Cardiac fibroblast (primary cell): ENCODE measurements at regions not wholly inside any gene's neighbourhood (a gene's known extent, or its start where the extent isn't known, plus 50 kb on each side); places are given as distances from the start of the nearest gene placed in this dataset.

ENCODE experiments used
- DNase-seq, 2 donors: peaks; one replicate each; pipeline versions ENCODE4 v3.0.0 to v3.0.0-alpha.2; 2010; ENCODE audit warnings: low read depth in 2 of 2
- H3K4me3 ChIP-seq, 2 donors: replicated peaks in 1 of 2; 1 replicate in 1 of 2; 2 replicates in 1 of 2; pipeline ENCODE4 v1.5.1; 2011; ENCODE audit warnings: low read depth in 2 of 2, low read length in 2 of 2, mild to moderate bottlenecking in 2 of 2, moderate library complexity in 1 of 2
- TF ChIP-seq, protein P1 (sequence below): IDR thresholded peaks from one replicate; pipeline ENCODE4 v1.5.1; 2011; ENCODE audit warnings: low read depth, mild to moderate bottlenecking, low read length, inconsistent platforms

- no peak for DNase-seq
- TF ChIP-seq, protein P1, sequence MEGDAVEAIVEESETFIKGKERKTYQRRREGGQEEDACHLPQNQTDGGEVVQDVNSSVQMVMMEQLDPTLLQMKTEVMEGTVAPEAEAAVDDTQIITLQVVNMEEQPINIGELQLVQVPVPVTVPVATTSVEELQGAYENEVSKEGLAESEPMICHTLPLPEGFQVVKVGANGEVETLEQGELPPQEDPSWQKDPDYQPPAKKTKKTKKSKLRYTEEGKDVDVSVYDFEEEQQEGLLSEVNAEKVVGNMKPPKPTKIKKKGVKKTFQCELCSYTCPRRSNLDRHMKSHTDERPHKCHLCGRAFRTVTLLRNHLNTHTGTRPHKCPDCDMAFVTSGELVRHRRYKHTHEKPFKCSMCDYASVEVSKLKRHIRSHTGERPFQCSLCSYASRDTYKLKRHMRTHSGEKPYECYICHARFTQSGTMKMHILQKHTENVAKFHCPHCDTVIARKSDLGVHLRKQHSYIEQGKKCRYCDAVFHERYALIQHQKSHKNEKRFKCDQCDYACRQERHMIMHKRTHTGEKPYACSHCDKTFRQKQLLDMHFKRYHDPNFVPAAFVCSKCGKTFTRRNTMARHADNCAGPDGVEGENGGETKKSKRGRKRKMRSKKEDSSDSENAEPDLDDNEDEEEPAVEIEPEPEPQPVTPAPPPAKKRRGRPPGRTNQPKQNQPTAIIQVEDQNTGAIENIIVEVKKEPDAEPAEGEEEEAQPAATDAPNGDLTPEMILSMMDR = no peak
- H3K4me3 ChIP-seq = no peak overlapping the region
Measured at GRCh38 chr3:22959593-22959992, 243.5 kb upstream of the UBE2E2 start.

- no peak overlapping the region for H3K4me3 ChIP-seq
- TF ChIP-seq, protein P1 = peak; percentile 78
- DNase-seq = peak; percentile 66 to 69
Measured at GRCh38 chr3:22960105-22960984, 242.8 kb upstream of the UBE2E2 start.

DNA sequence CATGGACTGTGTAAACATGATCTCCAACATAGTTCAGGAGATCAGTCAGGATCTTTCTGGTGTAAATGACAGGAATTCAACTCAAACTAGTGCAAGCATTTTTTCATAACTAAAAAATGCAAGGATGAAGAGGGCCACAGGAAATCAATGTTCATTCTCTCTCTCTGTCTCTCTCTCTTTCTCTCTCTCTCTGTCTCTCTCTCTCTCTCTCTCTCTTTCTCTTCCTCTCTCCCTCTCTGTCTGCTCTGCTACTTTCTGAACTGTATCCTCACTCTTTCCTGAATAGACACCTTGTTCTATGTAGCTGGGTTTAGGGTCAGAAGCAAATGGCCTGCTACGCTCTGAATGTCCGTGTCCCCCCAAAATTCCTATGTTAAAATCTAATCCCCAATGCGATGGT is 240.9 kb upstream of the UBE2E2 start:
- no peak overlapping the region for H3K4me3 ChIP-seq
- DNase-seq = no peak
- TF ChIP-seq, protein P1 = no peak

DNA sequence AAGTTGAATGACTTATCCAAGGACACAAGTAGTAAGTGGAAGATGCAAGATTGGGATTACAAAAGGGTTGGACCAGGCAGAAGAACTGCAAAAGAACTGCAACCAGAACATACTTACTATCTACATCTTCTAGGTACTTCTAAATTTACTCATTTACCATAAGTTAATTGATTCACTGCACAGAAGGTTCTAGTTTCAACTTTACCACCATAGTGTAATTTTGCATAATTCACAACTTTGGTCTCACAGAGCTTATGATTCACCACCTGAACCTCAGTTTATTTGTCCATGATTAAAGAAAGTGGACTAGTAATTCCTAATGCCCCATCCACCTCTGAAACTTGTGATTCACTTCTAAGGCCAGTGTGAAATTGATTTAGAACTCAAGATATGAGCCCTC is 236.8 kb upstream of the UBE2E2 start:
- H3K4me3 ChIP-seq = no peak overlapping the region
- TF ChIP-seq, protein P1 = no peak
- no peak for DNase-seq

GRCh38 chr3:22969276-22969675 is 233.9 kb upstream of the UBE2E2 start:
- H3K4me3 ChIP-seq = no peak overlapping the region
- TF ChIP-seq, protein P1 = no peak
- DNase-seq = no peak

DNA sequence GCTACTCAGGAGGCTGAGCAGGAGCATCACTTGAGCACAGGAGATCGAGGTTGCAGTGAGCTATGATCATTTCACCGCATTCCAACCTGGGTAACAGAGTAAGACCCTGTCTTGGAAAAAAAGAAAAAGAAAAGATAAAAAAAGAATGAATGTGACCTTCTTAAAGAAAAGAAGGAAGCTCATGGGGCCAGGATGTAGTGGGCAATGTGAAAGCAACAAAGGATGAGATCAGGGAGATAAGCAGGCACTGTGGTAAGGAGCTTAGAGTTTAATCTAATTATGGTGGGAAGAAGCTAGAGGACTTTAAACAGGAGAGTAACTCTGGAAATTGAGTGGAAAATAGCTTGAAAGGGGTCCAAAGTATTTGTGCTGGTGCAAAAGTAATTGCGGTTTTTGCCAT is 231.6 kb upstream of the UBE2E2 start:
- H3K4me3 ChIP-seq = no peak overlapping the region
- no peak for DNase-seq
- TF ChIP-seq, protein P1 = no peak
